Epithelial cell of prostate (primary cell): ENCODE measurements at regions not wholly inside any gene's neighbourhood (a gene's known extent, or its start where the extent isn't known, plus 50 kb on each side); places are given as distances from the start of the nearest gene placed in this dataset.

Source experiments
- DNase-seq: peaks from one replicate; pipeline ENCODE4 v3.0.0-alpha.2; 2011; ENCODE audit warnings: low read depth, low spot score
- H3K27ac ChIP-seq: fragments of 450-650 bp; 2 replicates; pipeline ENCODE4 v1.5.1; 2017; ENCODE audit warnings: mild to moderate bottlenecking

DNA sequence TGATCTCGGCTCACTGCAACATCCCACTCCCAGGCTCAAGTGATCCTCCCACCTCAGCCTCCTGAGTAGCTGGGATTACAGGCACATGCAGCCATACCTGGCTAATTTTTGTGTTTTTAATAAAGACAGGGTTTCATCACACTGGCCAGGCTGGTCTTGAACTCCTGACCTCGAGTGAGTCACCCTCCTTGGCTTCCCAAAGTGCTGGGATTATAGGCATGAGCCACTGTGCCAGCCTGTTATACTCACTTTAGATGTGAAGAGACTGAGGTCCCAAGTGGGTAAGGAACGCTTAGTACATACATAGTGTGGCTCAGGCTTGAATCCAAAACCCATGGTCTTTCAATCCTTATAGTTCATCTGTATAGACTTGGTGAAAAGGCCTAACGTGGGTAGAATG, 63.7 kb upstream of the EPS8L3 start:
- no peak overlapping the region for H3K27ac ChIP-seq
- no peak for DNase-seq

DNA sequence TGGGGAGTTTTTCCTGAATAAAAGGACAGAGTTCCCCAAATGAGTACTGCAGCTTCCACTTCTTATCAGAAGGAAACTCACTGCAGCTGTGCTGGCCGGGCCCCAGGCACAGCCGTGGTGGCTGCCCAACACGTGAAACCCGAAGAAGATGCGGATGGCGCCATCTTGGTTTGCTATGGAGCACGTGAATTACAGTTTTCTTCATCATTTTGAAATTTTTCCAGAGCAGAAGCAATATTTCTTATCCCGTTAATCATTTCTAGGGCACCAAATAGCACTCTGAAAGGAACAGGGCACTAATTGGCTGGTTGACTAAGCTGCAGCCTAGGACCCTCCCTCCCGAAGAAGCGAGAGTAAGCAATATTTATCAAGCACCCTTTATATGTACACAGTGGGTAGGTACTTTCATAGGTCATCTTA, 63.2 kb upstream of the EPS8L3 start:
- no peak overlapping the region for H3K27ac ChIP-seq
- DNase-seq, result no peak

DNA sequence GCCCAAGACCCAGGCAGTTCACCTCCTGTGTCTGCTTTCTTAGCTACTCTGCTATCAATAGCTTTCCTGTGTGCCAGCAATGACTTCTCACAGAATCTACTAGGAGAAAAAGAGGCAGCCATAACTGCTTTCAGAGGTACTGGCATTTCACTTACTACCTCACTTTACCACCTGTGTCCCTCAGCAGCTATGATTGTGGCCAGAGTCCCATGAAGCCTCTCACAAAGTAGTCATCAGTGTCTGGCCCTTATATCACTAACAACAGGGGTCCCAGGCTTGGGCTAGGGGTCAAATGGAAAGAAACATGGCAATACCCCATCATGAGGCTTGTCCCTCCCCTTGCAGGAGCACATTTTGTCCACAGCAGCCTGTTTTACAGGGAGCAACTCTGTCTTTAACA, 62.7 kb upstream of the EPS8L3 start:
- no peak overlapping the region for H3K27ac ChIP-seq
- no peak for DNase-seq

DNA sequence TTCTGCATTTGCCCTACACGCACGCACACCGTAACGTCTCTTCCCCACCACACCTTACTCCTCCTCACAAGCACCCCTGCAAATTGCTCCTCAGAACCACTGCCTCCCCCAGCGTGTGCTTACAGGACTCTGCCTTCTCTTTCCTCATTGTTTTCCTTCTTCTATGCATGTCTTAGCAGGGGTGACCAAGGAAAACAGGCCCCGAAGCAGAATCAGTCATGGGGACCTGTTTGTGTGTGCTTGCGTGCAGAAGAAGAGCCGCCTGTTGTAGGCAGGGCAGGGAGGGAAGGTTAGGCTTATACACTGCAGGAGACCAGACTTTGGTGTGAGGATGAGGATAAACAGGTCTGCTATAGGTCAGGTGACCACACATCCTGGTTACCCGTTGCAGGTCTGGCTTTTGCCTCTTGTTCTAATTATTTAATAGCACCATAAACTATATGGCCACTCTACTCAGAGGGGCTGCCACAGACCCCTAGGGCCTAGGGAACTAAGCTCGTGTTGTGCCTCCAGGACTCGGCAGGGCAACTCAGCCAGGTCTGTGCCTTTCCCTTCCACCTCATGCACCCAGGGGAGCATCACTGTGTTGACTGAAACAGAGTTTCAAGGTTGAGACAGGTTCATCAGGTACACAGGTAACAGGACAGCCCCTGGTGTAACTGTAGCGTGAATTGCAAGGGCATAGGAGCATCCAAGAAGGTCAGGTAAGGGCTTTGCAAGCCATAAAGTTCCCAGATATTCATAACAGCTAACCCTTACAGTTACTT, 60.8 kb upstream of the EPS8L3 start:
- no peak for DNase-seq
- H3K27ac ChIP-seq, result no peak overlapping the region

DNA sequence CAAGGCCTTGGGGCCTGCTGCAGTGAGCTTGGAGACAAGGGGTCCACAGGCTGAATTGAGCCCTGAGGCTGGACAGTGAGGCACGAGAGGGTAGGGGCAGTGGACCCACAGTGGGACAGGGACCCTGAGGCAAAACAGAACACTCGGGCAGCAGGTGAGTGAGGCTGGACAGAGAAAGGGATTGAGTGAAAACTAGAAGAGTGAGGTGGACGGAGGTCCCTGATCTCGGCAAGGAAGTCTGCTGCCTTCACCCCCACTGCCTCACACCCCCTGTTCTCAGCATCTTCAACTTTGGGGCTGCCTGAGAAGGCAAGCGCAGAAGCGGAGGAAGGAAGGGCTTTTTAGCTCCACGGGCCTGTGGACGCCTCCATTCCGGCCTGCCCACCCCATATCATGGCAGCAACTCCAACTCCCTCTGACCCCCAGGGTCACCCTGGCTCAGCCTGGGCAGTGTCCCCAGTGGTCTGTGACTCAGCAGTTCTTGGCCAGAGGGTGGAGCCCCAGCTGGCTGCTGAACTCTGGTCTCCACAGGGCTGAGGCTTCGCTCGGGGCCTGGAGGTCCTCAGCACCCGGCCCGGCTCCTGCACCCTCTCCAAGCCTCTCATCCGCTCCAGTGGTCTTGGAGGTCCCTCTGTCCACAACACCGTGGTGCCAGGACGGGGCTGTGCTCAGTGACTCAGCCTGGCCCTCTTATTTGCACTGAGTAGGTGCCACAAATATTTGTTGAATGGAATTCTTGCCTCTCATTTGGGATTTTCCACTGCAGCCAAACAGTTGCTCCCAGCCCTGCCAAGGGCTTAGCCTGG, 60.0 kb upstream of the EPS8L3 start:
- no peak for DNase-seq
- H3K27ac ChIP-seq, result no peak overlapping the region

DNA sequence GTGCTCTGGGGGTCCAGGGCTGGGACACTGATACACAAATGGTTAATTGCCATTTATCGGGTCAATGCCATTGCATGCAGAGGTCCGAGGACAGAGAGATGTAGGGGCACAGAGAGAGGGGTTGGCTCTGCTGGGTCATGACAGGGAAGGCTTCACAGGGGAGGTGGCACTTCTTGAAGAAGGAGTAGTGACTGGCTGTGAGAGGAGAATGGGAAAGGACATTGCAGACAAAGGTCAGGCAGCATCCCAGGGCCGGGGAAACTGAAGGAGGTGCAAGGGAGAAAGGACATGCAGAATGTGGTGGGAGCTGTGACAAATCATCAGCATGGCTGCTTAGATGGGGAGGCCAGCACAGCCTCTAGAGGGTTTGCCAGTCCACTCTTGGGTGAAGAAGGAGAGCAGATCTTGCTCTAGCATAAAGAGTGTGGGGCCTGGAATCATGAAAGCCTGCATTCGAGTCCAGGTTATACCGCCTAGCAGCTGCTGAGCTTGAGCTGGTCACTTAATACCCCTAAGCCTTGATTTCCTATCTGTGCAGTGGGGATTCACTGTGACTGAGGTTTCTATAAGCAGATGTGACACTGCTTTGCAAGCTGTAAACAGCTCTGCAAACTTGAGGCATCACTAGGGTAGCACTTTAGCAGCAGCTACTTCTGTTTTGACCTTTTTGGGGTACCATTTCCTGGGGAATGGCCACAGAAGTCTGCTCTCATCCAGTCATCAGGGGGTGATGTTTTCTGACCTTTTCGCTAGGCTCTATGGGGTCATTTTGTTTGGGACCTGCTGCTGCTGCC, 59.2 kb upstream of the EPS8L3 start:
- no peak overlapping the region for H3K27ac ChIP-seq
- DNase-seq, result no peak

DNA sequence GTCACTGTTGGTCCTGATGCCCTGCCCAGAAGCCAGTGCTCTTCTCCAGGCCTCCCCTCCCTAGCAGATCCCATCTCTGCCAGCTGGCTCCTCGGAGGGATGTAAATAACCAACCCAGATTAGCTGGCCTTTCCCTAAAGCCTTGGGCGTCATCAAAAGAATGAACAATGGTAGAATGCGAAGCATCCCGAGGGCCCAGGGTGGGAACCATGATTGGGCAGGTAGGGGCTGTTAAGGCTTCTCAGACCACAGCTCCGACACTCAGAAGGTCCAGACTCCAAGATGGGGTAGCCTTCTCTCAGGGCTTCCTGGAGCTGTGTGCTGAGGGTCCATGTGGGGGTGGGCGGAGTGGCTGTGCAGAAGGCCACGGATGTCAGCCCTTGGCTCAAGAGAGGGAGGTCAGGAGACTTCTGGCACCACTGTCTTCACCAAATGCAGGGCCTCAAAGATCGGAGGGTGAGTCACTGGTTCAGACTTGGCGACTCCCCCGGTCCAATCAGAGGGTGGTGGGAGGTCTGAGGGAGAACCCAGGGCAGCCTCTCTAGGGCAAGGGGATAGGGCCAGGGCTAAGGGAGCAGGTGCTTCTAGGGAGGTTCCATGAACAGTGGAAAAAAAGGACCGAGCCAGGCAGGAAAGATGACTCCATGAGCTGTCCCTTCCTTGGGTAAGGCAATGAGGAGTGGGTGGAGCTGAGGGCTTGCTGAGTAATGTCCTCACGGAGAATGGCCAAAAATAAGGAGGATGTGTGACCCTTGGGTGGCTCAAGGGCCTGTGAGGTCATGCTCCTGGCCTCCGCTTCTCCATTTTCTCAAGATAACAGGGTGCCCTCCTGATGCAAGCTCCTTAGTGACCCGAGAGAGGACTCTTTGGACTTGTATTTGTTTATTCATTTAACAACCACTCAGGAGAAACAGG, 58.4 kb upstream of the EPS8L3 start:
- no peak overlapping the region for H3K27ac ChIP-seq
- DNase-seq, result no peak

DNA sequence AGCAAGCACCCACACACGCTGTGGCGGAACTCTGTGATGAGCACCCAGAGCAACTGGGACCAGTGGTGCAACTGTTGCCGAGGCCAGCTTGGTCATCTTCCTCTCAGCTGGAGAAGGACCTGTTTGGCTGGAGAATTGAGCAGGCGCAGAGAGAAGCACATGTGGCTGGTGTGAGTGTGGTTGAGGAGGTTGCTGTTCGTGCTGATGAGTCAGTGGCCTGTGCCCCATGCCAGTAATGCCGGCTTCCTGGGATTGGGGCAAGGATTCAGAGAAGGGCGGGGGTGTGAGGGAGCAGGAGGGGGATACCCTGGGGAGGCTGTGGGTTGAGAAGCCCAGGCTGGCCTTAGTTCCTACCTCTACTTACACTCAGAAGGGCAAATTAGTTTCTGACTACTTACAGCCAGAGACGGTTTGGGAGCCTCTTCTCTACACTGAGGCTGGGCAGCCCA, 57.5 kb upstream of the EPS8L3 start:
- DNase-seq, result peak; percentile 67
- no peak overlapping the region for H3K27ac ChIP-seq

DNA sequence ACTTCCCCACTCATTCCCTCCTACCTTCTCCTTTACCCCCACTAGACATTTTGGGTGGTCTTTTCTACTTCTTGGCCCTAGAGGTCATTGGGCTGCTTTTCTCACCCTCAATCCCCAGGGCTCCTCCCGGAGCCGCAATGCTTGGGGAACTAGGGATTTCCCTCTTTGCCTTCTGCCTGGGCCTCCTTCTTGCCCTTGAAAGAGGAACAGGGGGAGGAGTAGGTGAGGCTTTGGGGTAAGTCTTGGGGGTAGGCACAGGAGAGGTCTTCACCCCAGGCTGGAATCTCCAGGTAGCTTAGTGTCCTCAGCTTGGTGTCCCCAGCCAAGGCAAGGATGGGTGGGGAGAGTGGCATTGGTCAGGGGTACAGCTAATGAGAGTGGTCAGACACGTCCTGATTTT, 56.2 kb upstream of the EPS8L3 start:
- no peak overlapping the region for H3K27ac ChIP-seq
- DNase-seq, result no peak

DNA sequence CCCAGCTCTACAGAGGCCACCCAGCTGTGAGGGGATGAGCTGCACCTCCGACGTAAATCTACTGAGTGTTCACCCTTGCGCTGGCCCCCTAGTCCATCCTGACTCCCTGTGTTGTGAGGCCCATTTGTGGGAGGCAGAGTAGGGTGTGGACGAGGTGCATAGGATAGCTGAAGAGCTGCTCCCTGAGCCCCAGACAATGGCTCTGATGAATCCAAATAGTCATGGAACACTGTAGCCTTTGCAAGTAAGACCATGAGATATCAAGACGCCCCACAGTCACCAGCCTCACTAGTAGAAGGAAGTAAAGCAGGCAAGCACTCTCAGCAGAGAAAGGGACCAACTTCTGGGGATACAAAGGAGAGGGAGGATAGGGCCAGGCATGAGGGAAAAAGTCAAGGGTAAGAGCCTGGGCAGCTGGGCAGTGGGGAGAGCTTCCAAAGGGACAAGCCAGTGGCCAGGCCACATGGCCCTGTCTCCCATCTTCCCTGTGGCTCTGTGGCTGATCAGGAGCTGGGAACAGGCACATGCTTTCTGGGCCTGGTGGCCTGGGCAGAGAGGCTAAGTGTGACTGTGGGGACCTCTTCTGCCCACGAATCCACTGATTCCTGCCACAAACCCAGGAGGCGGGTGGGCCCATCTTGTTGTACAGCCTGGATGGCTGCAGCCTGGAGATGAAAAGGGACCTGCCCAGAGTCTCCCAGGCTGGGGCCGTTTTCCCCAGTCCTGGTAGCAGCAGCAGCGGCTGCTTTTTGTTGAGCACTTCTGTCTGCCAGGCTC, 55.5 kb upstream of the EPS8L3 start:
- no peak for DNase-seq
- H3K27ac ChIP-seq, result no peak overlapping the region

DNA sequence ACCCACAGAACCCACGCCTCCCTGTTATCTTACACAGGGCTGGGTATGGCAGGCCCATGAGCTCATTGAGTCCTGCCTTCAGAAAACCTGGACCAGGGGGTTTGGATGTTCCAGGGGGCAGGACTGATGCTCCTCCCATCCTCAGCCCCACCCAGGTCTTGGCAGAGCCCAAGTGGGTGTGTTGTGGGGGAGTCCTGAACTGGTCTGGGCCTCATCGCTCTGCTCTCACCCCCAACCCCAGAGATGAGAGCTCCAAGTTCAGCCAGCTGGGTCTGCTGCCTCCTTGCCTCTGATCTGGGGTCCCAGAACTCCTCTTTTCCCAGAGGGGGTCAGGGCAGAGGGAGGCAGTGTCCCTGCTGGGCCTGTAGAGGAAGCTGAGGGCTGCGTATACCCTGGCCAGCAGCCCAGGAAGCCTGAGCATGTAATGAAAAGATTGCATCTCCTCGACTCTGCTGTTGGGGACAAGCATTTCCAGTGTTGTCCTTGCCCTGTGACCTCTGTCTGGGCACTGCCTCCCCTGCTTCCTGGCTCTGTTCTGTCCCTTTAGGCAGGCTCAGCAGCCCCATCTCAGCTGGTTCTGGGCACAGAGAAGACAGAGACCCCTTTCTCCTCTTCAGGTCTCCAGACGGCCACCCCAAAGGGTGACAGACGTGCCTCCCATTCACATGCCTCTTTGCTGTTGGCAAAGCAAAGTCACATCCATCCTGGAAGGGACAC, 54.7 kb upstream of the EPS8L3 start:
- no peak for DNase-seq
- no peak overlapping the region for H3K27ac ChIP-seq

DNA sequence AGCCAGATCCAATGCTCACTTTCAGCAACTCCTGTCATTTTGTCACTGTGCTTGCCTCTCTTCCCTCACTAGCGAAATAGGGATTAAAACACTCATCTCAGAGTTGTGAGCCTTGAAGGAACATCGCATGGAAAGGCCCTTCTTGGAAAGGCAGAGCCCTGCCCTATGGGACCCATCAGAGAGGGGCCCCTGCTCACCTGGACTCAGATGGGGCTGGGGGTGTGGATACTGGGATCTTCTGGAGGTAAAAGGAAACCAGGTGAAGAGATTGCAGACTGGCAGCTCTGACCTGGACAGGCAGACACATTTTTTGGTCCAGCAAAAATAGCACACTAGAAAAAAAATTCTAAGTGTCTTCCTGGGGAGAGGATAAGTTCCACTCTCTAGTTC, 54.2 kb upstream of the EPS8L3 start:
- no peak for DNase-seq
- no peak overlapping the region for H3K27ac ChIP-seq

DNA sequence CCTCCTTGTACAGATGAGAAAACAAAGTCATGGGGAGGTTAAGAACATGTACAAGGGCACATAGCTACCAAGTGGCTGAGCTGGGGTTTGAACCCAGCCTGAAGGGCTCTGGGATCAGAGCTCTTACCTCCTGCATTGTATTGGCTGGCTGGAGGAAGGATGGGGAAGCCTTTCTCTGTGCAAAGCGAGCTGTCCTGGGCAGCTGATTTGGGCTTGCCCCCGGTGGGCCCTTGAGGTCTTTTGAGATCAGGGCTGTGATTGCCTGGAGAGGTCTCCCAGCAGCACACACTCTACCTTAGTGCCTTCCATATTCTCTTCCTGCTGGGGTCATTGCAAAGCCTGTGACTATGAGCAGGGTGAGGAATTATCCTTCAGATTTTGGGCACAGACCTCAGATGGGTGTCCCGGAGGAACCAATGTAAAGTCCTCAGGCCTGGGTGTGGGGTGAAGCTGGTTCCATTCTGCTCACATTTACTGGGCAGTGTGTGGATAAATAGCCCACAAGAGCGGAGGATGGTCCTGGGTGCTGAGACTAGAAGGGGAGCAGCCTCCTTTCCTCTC, 53.3 kb upstream of the EPS8L3 start:
- no peak overlapping the region for H3K27ac ChIP-seq
- no peak for DNase-seq

DNA sequence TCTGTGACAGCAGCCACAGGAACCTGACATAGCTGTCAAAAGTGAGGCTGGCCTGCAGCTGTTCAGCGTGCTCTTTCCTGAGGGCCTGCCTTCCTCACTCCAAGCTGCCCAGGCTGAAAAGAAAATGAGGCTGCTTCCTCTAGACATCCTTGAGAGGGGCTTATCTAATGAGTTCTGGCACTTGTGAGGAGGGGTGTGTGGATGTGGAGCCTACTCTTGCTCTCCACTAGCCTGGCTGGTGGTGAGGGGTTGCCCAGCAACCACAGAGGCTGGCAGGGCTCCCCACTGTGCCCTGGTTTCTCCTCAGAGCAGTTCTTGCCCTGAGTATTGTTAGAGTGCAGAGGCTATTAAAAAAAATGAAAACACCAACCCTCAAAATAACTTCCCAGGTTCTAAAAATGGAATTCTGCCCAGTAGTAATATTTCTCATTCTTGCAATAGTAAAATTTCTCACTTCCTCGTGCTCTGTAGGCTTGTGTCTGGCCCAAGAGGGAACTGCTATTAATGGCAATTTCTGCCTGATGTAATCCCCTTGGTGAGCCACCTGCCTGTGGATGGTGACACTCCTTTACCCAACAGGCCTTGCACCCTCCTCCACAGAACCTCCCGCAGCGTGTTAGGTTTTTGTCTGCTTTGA, 52.6 kb upstream of the EPS8L3 start:
- no peak for DNase-seq
- H3K27ac ChIP-seq, result no peak overlapping the region

DNA sequence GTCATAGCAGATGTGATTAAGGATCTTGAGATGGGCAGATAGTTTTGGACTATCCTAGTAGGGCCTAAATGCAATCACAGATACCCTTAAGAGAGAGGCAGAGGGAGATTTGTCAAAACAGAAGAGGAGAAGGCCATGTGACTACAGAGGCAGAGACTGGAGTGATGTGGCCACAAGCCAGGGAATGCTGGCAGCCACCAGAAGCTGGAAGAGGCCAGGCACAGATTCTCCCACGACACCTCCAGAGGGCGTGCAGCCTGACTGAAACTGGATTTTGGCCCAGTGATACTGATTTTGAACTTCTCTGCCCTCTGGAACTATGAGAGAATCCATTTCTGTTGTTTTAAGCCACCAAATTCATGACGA, 52.1 kb upstream of the EPS8L3 start:
- DNase-seq, result no peak
- no peak overlapping the region for H3K27ac ChIP-seq

DNA sequence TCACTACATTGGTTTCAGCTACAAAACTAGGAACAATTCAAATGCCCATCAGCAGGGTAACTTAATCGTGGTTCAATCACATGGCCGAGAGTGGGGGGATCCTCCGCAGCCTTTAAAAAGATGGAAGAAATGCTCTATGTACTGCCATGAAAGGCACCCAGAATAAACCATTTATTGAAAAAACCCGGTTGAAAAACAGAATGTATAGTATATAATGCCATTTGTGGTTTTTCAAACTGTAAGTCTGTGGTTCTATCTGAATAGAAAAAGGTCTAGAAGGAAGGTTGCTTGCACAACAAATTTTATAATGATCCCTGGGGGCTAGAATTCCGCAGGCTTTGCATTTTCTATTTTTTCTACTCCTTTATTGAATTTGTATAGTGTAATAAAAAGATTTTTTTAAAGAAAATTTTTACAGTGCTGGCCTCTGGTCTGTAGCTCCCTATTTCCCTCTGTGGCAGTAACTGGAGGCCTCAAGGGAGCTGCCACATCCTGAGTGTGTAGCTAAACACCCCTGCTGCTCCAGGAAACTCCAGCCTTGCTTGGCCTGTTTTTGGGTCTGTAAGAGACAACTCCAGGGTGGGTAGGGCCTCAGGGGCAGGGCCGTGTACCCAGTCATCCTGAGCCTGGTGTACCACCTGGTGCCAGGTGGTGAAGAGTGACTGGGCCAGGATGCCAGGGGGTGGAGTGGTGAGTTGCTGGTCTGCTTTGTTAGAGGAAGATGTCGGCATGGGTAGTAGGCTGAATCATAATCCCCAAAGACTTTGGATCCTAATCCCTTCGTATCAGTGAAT, 51.5 kb upstream of the EPS8L3 start:
- H3K27ac ChIP-seq, result no peak overlapping the region
- DNase-seq, result no peak

DNA sequence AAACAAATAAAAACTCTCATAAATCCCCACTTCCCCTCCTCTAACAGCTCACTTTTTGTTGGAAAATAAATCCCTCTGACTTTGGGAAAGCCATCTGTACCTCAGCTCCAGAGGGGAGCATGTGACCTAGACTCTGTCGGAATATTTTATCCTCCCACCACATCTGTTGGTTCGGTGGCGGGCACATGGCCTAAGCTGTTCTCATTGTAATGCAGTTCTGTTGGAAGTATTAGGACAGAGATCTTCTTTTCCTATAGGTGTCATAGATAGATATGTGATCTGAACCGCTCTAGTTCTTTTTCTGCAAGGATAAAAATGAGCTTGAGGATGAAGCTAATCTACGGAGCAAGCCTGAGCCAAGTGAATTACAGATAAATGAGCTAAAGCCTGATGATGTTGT, 50.5 kb upstream of the EPS8L3 start:
- no peak overlapping the region for H3K27ac ChIP-seq
- DNase-seq, result no peak
